NCI-H2081 (cell line): ENCODE measurements at regions not wholly inside any gene's neighbourhood (a gene's known extent, or its start where the extent isn't known, plus 50 kb on each side); places are given as distances from the start of the nearest gene placed in this dataset.
A peak's percentile ranks its signal among the peaks of the same experiment; 100 is the strongest.
"Not testable (repeated sequence)": the region's sequence is repeated elsewhere in the genome, so short reads cannot be mapped to it uniquely, and the experiment has no call there.

ENCODE experiments used
- DNase-seq, 2 experiments: peaks; one replicate each; lab custom pipeline; 2025; lab: John Stamatoyannopoulos, UW

GRCh38 chr6:95865857-95866256, 149.9 kb upstream of the FUT9 start:
- DNase-seq, result no peak

GRCh38 chr6:95866732-95867131, 149.0 kb upstream of the FUT9 start:
- peak in 1 of 2 experiments; percentile 29 for DNase-seq

GRCh38 chr6:95867205-95867604, 148.6 kb upstream of the FUT9 start:
- no peak for DNase-seq

- no peak for DNase-seq
Measured at GRCh38 chr6:95877480-95877879, 138.3 kb upstream of the FUT9 start.

GRCh38 chr6:95879856-95880255, 135.9 kb upstream of the FUT9 start:
- no peak for DNase-seq

GRCh38 chr6:95882371-95882770, 133.4 kb upstream of the FUT9 start:
- DNase-seq, result no peak

- DNase-seq, result not testable (repeated sequence)
Measured at GRCh38 chr6:95888711-95889110, 127.1 kb upstream of the FUT9 start.

GRCh38 chr6:95905132-95905531, 110.6 kb upstream of the FUT9 start:
- DNase-seq, result no peak

- no peak for DNase-seq
Measured at GRCh38 chr6:95917034-95917433, 98.7 kb upstream of the FUT9 start.

GRCh38 chr6:95923518-95923917, 92.3 kb upstream of the FUT9 start:
- DNase-seq, result no peak

GRCh38 chr6:95935736-95936135, 80.0 kb upstream of the FUT9 start:
- DNase-seq, result no peak

- no peak for DNase-seq
Measured at GRCh38 chr6:95946906-95947305, 68.9 kb upstream of the FUT9 start.

- DNase-seq, result no peak
Measured at GRCh38 chr6:95948324-95948723, 67.5 kb upstream of the FUT9 start.

- no peak for DNase-seq
Measured at GRCh38 chr6:95949985-95950384, 65.8 kb upstream of the FUT9 start.

GRCh38 chr6:95958686-95959085, 57.1 kb upstream of the FUT9 start:
- DNase-seq, result no peak

- DNase-seq, result no peak
Measured at GRCh38 chr6:95959261-95959660, 56.5 kb upstream of the FUT9 start.
